GM23338 (cell line): ENCODE measurements at regions not wholly inside any gene's neighbourhood (a gene's known extent, or its start where the extent isn't known, plus 50 kb on each side); places are given as distances from the start of the nearest gene placed in this dataset.

Experiments used
- ATAC-seq: fragments of 200-7000 bp; cut with Tn5 transposase; 3 replicates; pipeline ENCODE4 v1.9.1; 2020
- DNase-seq: peaks from one replicate; pipeline ENCODE4 v3.0.0-alpha.2; 2015; ENCODE audit warnings: low spot score
- H2AFZ ChIP-seq: fragments of 200-600 bp; sonication (generic); 2 replicates; pipeline ENCODE4 v1.8.0; 2016; ENCODE audit warnings: antibody characterized with exemption, mild to moderate bottlenecking, moderate library complexity
- H3F3A ChIP-seq: fragments of 200-600 bp; sonication (generic); replicated peaks from 2 replicates; pipeline ENCODE4 v1.8.0; 2017; ENCODE audit warnings: antibody characterized with exemption, mixed run types, low read depth
- H3K27ac ChIP-seq: fragments of 200-600 bp; sonication (generic); 2 replicates; pipeline ENCODE4 v1.6.1; 2016; ENCODE audit warnings: low read depth
- H3K27me3 ChIP-seq: fragments of 200-600 bp; sonication (generic); 2 replicates; pipeline ENCODE4 v1.8.0; 2016; ENCODE audit warnings: mild to moderate bottlenecking, mixed run types, moderate library complexity; ENCODE audit not compliant: insufficient read depth
- H3K36me3 ChIP-seq: fragments of 200-600 bp; sonication (generic); 2 replicates; pipeline ENCODE4 v1.8.0; 2016; ENCODE audit warnings: mild to moderate bottlenecking; ENCODE audit not compliant: insufficient read depth
- H3K4me1 ChIP-seq: fragments of 200-600 bp; sonication (generic); 2 replicates; pipeline ENCODE4 v1.8.0; 2016; ENCODE audit warnings: mild to moderate bottlenecking, moderate library complexity; ENCODE audit not compliant: insufficient read depth
- H3K4me2 ChIP-seq: fragments of 200-600 bp; sonication (generic); 2 replicates; pipeline ENCODE4 v1.7.1; 2017; ENCODE audit warnings: mixed run types
- H3K4me3 ChIP-seq: fragments of 200-600 bp; sonication (generic); 2 replicates; pipeline ENCODE4 v1.6.1; 2016; ENCODE audit warnings: mixed run types
- H3K79me2 ChIP-seq: fragments of 200-600 bp; sonication (generic); replicated peaks from 2 replicates; pipeline ENCODE4 v1.8.0; 2017; ENCODE audit warnings: mild to moderate bottlenecking; ENCODE audit not compliant: insufficient read depth
- H3K9me2 ChIP-seq: fragments of 200-600 bp; sonication (generic); 2 replicates; pipeline ENCODE4 v1.8.0; 2017; ENCODE audit not compliant: insufficient read depth
- H4K20me1 ChIP-seq: fragments of 200-600 bp; sonication (generic); replicated peaks from 2 replicates; pipeline ENCODE4 v1.8.0; 2017; ENCODE audit warnings: mild to moderate bottlenecking; ENCODE audit not compliant: insufficient read depth
- H3K27ac Mint-ChIP-seq: 2 replicates; pipeline ENCODE4 v1.8.0; 2020; ENCODE audit warnings: inconsistent platforms, mild to moderate bottlenecking, moderate library complexity, mixed read lengths
- H3K27me3 Mint-ChIP-seq: 3 replicates; pipeline ENCODE4 v1.8.0; 2022; ENCODE audit warnings: low read depth, mild to moderate bottlenecking, moderate library complexity, mixed read lengths, inconsistent platforms; ENCODE audit not compliant: insufficient read depth, poor library complexity
- H3K36me3 Mint-ChIP-seq: 3 replicates; pipeline ENCODE4 v1.8.0; 2021; ENCODE audit warnings: low read depth, mild to moderate bottlenecking, inconsistent platforms, moderate library complexity, mixed read lengths
- H3K4me1 Mint-ChIP-seq: 3 replicates; pipeline ENCODE4 v1.8.0; 2020; ENCODE audit warnings: mild to moderate bottlenecking, inconsistent platforms, mixed read lengths
- H3K4me3 Mint-ChIP-seq: 3 replicates; pipeline ENCODE4 v1.8.0; 2021; ENCODE audit warnings: moderate library complexity, mild to moderate bottlenecking, inconsistent platforms, mixed read lengths
- H3K9me3 Mint-ChIP-seq: 3 replicates; pipeline ENCODE4 v1.8.0; 2020; ENCODE audit warnings: moderate library complexity, mild to moderate bottlenecking, inconsistent platforms, mixed read lengths
- CREB1 ChIP-seq: fragments of 250-450 bp; sonication (Bioruptor Pico); IDR thresholded peaks from 2 replicates; pipeline ENCODE4 v1.5.0; 2020; ENCODE audit warnings: low read depth, mild to moderate bottlenecking, moderate library complexity
- ETS1 ChIP-seq: IDR thresholded peaks from 2 replicates; pipeline ENCODE4 v1.6.1; 2016; ENCODE audit warnings: antibody characterized with exemption
- EZH2phosphoT487 ChIP-seq: fragments of 200-600 bp; sonication (generic); IDR thresholded peaks from one replicate; pipeline ENCODE4 v1.8.1; 2018; ENCODE audit warnings: antibody characterized with exemption; ENCODE audit not compliant: unreplicated experiment
- JUNB ChIP-seq: IDR thresholded peaks from one replicate; pipeline ENCODE4 v1.6.1; 2016; ENCODE audit warnings: antibody characterized with exemption; ENCODE audit not compliant: unreplicated experiment
- REST ChIP-seq: IDR thresholded peaks from one replicate; pipeline ENCODE4 v1.6.1; 2018; ENCODE audit warnings: antibody characterized with exemption; ENCODE audit not compliant: unreplicated experiment
- STAT1 ChIP-seq: IDR thresholded peaks from one replicate; pipeline ENCODE4 v1.6.1; 2016; ENCODE audit warnings: antibody characterized with exemption; ENCODE audit not compliant: unreplicated experiment
- ZNF331 ChIP-seq: fragments of 250-450 bp; sonication (Bioruptor Pico); IDR thresholded peaks from 2 replicates; pipeline ENCODE4 v1.5.0; 2020; ENCODE audit warnings: low read depth, mild to moderate bottlenecking, moderate library complexity
- ZNF462 ChIP-seq: fragments of 250-450 bp; sonication (Bioruptor Pico); IDR thresholded peaks from 2 replicates; pipeline ENCODE4 v1.5.0; 2020; ENCODE audit warnings: mild to moderate bottlenecking, moderate library complexity

DNA sequence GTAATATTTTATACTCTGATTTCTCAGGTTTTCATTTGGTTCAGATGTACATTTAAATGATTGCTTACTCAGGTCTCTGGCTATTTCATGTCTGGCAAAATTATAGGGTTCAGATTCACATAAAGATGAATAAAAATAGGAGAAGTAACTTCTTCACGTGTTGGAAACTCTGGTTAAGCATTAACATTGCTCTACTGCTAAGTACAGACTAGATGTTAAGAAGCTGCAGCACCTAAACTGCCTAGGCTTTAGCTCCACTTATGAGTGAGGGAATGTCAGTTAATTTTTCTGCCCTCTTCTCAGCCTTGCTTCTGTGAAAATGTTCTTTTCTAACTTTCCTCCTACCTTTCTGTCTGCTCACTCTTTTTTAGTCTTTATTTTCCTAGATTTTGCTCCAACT, 361.2 kb downstream of the ARAP2 start:
- ATAC-seq, result no peak
- no peaks in the 10 kb centered on the region for H3K27me3 Mint-ChIP-seq

More for the DNA sequence above, 361.2 kb downstream of the ARAP2 start:
- Mint-ChIP-seq H3K4me3 (no peak overlapping the region), H3K27ac (no peak overlapping the region), H3K36me3 (no peaks in the 10 kb centered on the region), H3K4me1 (no peaks in the 10 kb centered on the region), H3K9me3 (no peaks in the 10 kb centered on the region; the same call in 2 of the 3 replicates)
- Histone ChIP-seq H3K36me3 (no peaks in the 10 kb centered on the region), H3K79me2 (no peaks in the 10 kb centered on the region), H3K27me3 (no peaks in the 10 kb centered on the region), H3F3A (no peaks in the 10 kb centered on the region), H3K27ac (no peak overlapping the region), H3K4me1 (no peaks in the 10 kb centered on the region), H4K20me1 (no peaks in the 10 kb centered on the region), H3K4me2 (no peak overlapping the region), H2AFZ (no peak overlapping the region), H3K4me3 (no peak overlapping the region), H3K9me2 (peaks cover 3% of the 10 kb centered on the region; the same call in 1 of the 2 replicates)
- no peak for DNase-seq
- TF ChIP-seq JUNB (no peak), ZNF331 (no peak), CREB1 (CRISPR knock-in tag) (no peak), ETS1 (no peak), ZNF462 (no peak), STAT1 (no peak), REST (no peak), EZH2phosphoT487 (no peak)
